Sigmoid colon (tissue), 6 donors: ENCODE measurements at regions not wholly inside any gene's neighbourhood (a gene's known extent, or its start where the extent isn't known, plus 50 kb on each side); places are given as distances from the start of the nearest gene placed in this dataset.
"Not testable (repeated sequence)": the region's sequence is repeated elsewhere in the genome, so short reads cannot be mapped to it uniquely, and the experiment has no call there.

Source experiments
- DNase-seq: peaks from one replicate; pipeline ENCODE4 v3.0.0-alpha.2; 2019
- H3K27ac ChIP-seq, 4 donors: fragments of 200-600 bp; sonication (generic); one replicate each; pipeline ENCODE4 v1.5.1; 2016 to 2019; ENCODE audit warnings: mild to moderate bottlenecking in 1 of 4
- H3K27me3 ChIP-seq, 3 donors: fragments of 200-600 bp; sonication (generic); one replicate each; pipeline ENCODE4 v1.5.1; 2019; ENCODE audit warnings: mild to moderate bottlenecking in 1 of 3
- H3K36me3 ChIP-seq, 4 donors: fragments of 200-600 bp; sonication (generic); one replicate each; pipeline ENCODE4 v1.5.1; 2016 to 2019
- H3K4me1 ChIP-seq, 4 donors: fragments of 200-600 bp; sonication (generic); one replicate each; pipeline ENCODE4 v1.5.1; 2017 to 2019
- H3K4me3 ChIP-seq, 4 donors: fragments of 200-600 bp; sonication (generic); one replicate each; pipeline ENCODE4 v1.5.1; 2017 to 2019; ENCODE audit warnings: mild to moderate bottlenecking in 2 of 4, moderate library complexity in 1 of 4
- H3K9me3 ChIP-seq, 4 donors: fragments of 200-600 bp in 3 of 4; sonication (generic) in 3 of 4; one replicate each; pipeline versions ENCODE4 v1.5.1 to v1.6.1; 2013 to 2019
- EP300 ChIP-seq, 4 donors: sonication (generic); formaldehyde crosslinking; IDR thresholded peaks; one replicate each; pipeline ENCODE4 v1.6.1; 2017; ENCODE audit warnings: antibody characterized with exemption in 4 of 4
- POLR2A ChIP-seq, 2 donors: fragments of 450-650 bp; IDR thresholded peaks; one replicate each; pipeline ENCODE4 v1.6.1; 2016; ENCODE audit warnings: antibody characterized with exemption in 2 of 2, mild to moderate bottlenecking in 2 of 2, moderate library complexity in 2 of 2
- POLR2AphosphoS5 ChIP-seq, 4 donors: sonication (generic); formaldehyde crosslinking; IDR thresholded peaks; one replicate each; pipeline ENCODE4 v1.6.1; 2017; ENCODE audit warnings: antibody characterized with exemption in 4 of 4
- WGBS, 2 donors: extraction: QIAGEN DNeasy Blood & Tissue Kit; methylation state at CpG; one replicate each; pipeline ENCODE4 v1.1.7; 2013; 5-methylcytosine and 5-hydroxymethylcytosine counted together
- intact Hi-C: fragments of 100-400 bp; cut with DNase I; formaldehyde crosslinking; loops from one replicate; pipeline ENCODE4 v1.15.1; 2023
- TF ChIP-seq, protein P1 (sequence below), 4 experiments: fragments of 450-650 bp in 3 of 4; fragments of 200-600 bp in 1 of 4; IDR thresholded peaks; one replicate each; pipeline ENCODE4 v1.5.1; 2016 to 2019; ENCODE audit warnings: antibody characterized with exemption in 4 of 4, mild to moderate bottlenecking in 3 of 4, moderate library complexity in 2 of 4
- donor health status: healthy with polysubstance abuse.
- donor health status: healthy.

- Histone ChIP-seq H3K27me3 (no peaks in the 10 kb centered on the region), H3K36me3 (no peaks in the 10 kb centered on the region), H3K9me3 (no peaks in the 10 kb centered on the region), H3K4me3 (no peak overlapping the region), H3K4me1 (no peaks in the 10 kb centered on the region), H3K27ac (no peak overlapping the region)
- no peak for DNase-seq
- TF ChIP-seq EP300 (IDR thresholded peaks at IDR 0.05): no peak
- TF ChIP-seq POLR2A (IDR thresholded peaks at IDR 0.05): no peak
- TF ChIP-seq, protein P1, sequence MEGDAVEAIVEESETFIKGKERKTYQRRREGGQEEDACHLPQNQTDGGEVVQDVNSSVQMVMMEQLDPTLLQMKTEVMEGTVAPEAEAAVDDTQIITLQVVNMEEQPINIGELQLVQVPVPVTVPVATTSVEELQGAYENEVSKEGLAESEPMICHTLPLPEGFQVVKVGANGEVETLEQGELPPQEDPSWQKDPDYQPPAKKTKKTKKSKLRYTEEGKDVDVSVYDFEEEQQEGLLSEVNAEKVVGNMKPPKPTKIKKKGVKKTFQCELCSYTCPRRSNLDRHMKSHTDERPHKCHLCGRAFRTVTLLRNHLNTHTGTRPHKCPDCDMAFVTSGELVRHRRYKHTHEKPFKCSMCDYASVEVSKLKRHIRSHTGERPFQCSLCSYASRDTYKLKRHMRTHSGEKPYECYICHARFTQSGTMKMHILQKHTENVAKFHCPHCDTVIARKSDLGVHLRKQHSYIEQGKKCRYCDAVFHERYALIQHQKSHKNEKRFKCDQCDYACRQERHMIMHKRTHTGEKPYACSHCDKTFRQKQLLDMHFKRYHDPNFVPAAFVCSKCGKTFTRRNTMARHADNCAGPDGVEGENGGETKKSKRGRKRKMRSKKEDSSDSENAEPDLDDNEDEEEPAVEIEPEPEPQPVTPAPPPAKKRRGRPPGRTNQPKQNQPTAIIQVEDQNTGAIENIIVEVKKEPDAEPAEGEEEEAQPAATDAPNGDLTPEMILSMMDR (IDR thresholded peaks at IDR 0.05): no peak
- TF ChIP-seq POLR2AphosphoS5 (IDR thresholded peaks at IDR 0.05): no peak
- WGBS, 2 donors: 30 to 49% methylated on average over 4 of the region's 4 CpGs
- intact Hi-C loops: no loop called here
These were observed 239.3 kb downstream of the RMST start for GRCh38 chr12:97701901-97702300.

- DNase-seq: no peak
- H3K9me3 ChIP-seq: no peaks in the 10 kb centered on the region
- WGBS, 2 donors: 89 to 93% methylated on average over 1 of the region's 1 CpG
- H3K4me1 ChIP-seq: no peaks in the 10 kb centered on the region
- intact Hi-C loops: no loop called here
- H3K36me3 ChIP-seq: no peaks in the 10 kb centered on the region
- TF ChIP-seq POLR2AphosphoS5 (IDR thresholded peaks at IDR 0.05) (no peak), EP300 (IDR thresholded peaks at IDR 0.05) (no peak), POLR2A (IDR thresholded peaks at IDR 0.05) (no peak)
- TF ChIP-seq, protein P1 (IDR thresholded peaks at IDR 0.05): no peak
- no peaks in the 10 kb centered on the region for H3K27me3 ChIP-seq
- no peak overlapping the region for H3K27ac ChIP-seq
- H3K4me3 ChIP-seq: no peak overlapping the region
These were observed 248.8 kb downstream of the RMST start for GRCh38 chr12:97711392-97711791.

- no peak for TF ChIP-seq POLR2AphosphoS5 (IDR thresholded peaks at IDR 0.05)
- no peak for TF ChIP-seq EP300 (IDR thresholded peaks at IDR 0.05)
- no peak for TF ChIP-seq POLR2A (IDR thresholded peaks at IDR 0.05)
- TF ChIP-seq, protein P1 (IDR thresholded peaks at IDR 0.05): no peak
- WGBS, 2 donors: 8 to 42% methylated on average over 1 of the region's 1 CpG
- H3K4me1 ChIP-seq: no peaks in the 10 kb centered on the region
- no peaks in the 10 kb centered on the region for H3K9me3 ChIP-seq
- DNase-seq: no peak
- no peaks in the 10 kb centered on the region for H3K36me3 ChIP-seq
- H3K27me3 ChIP-seq: no peaks in the 10 kb centered on the region
- intact Hi-C loops: no loop called here
- H3K4me3 ChIP-seq: no peak overlapping the region
- H3K27ac ChIP-seq: no peak overlapping the region
These were observed 250.7 kb downstream of the RMST start for GRCh38 chr12:97713270-97713669.

- Histone ChIP-seq H3K9me3 (no peaks in the 10 kb centered on the region), H3K27me3 (no peaks in the 10 kb centered on the region), H3K4me3 (no peak overlapping the region), H3K27ac (no peak overlapping the region), H3K4me1 (no peaks in the 10 kb centered on the region), H3K36me3 (no peaks in the 10 kb centered on the region)
- intact Hi-C loops: no loop called here
- no peak for DNase-seq
- 50 to 69% methylated on average over 4 of the region's 4 CpGs for WGBS, 2 donors
- TF ChIP-seq, protein P1 (IDR thresholded peaks at IDR 0.05): no peak
- no peak for TF ChIP-seq POLR2AphosphoS5 (IDR thresholded peaks at IDR 0.05)
These were observed 251.5 kb downstream of the RMST start for GRCh38 chr12:97714107-97714563.

GRCh38 chr12:97716356-97716755, 253.8 kb downstream of the RMST start:
- H3K36me3 ChIP-seq: no peaks in the 10 kb centered on the region
- no peaks in the 10 kb centered on the region for H3K4me1 ChIP-seq
- DNase-seq: no peak

GRCh38 chr12:97723801-97724200, 261.2 kb downstream of the RMST start:
- H3K36me3 ChIP-seq, H3K4me1 ChIP-seq, DNase-seq, intact Hi-C loops, H3K27me3 ChIP-seq, H3K9me3 ChIP-seq, H3K27ac ChIP-seq, H3K4me3 ChIP-seq: not testable (repeated sequence)
- WGBS, 2 donors: 87 to 96% methylated on average over 22 of the region's 22 CpGs

More at GRCh38 chr12:97716356-97716755, 253.8 kb downstream of the RMST start:
- intact Hi-C loops: no loop called here
- H3K27me3 ChIP-seq: no peaks in the 10 kb centered on the region
- no peaks in the 10 kb centered on the region for H3K9me3 ChIP-seq
- WGBS, 2 donors: 79 to 82% methylated on average over 1 of the region's 1 CpG
- no peak overlapping the region for H3K4me3 ChIP-seq
- no peak overlapping the region for H3K27ac ChIP-seq
- TF ChIP-seq EP300 (IDR thresholded peaks at IDR 0.05): no peak
- no peak for TF ChIP-seq POLR2A (IDR thresholded peaks at IDR 0.05)
- TF ChIP-seq POLR2AphosphoS5 (IDR thresholded peaks at IDR 0.05): no peak
- TF ChIP-seq, protein P1 (IDR thresholded peaks at IDR 0.05): peak in 1 of 4 experiments; percentile 14
